ENCODE measurements at regions not wholly inside any gene's neighbourhood (a gene's known extent, or its start where the extent isn't known, plus 50 kb on each side); places are given as distances from the start of the nearest gene placed in this dataset.
A peak's percentile ranks its signal among the peaks of the same experiment; 100 is the strongest.
"Not testable (repeated sequence)": the region's sequence is repeated elsewhere in the genome, so short reads cannot be mapped to it uniquely, and the experiment has no call there.

DNA sequence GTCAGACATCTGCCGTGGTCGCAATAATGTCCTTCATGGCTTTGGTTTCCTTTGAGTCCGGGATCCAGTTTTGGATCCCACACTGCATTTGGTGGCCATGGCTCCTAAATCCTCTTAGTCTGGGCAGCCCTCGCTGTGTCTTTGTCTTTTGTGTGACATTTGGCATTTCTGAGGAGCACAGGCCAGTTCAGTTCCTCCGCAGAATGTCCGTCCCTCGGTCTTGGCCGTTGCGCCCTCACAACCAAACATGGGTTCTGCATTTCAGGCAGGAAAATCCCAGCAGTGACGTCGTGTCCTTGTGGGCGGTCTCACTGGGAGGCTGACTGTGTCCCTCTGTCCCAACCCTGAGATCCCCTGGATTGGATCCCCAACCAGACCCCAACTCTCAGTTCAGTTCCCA, 172.9 kb upstream of the PPP1R26 start:
- Mint-ChIP-seq H3K27ac (no peak overlapping the region), H3K4me1 (ENCODE audit: unreplicated experiment) (no peaks in the 10 kb centered on the region), H3K4me3 (no peak overlapping the region), H3K36me3 (no peaks in the 10 kb centered on the region), H3K27me3 (peaks cover 62% of the 10 kb centered on the region), H3K9me3 (no peaks in the 10 kb centered on the region)
- TF ChIP-seq, protein P1, sequence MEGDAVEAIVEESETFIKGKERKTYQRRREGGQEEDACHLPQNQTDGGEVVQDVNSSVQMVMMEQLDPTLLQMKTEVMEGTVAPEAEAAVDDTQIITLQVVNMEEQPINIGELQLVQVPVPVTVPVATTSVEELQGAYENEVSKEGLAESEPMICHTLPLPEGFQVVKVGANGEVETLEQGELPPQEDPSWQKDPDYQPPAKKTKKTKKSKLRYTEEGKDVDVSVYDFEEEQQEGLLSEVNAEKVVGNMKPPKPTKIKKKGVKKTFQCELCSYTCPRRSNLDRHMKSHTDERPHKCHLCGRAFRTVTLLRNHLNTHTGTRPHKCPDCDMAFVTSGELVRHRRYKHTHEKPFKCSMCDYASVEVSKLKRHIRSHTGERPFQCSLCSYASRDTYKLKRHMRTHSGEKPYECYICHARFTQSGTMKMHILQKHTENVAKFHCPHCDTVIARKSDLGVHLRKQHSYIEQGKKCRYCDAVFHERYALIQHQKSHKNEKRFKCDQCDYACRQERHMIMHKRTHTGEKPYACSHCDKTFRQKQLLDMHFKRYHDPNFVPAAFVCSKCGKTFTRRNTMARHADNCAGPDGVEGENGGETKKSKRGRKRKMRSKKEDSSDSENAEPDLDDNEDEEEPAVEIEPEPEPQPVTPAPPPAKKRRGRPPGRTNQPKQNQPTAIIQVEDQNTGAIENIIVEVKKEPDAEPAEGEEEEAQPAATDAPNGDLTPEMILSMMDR (conservative IDR thresholded peaks at IDR 0.05), result no peak
- DNase-seq (ENCODE audit: extremely low spot score, unreplicated experiment), result peak; percentile 34

DNA sequence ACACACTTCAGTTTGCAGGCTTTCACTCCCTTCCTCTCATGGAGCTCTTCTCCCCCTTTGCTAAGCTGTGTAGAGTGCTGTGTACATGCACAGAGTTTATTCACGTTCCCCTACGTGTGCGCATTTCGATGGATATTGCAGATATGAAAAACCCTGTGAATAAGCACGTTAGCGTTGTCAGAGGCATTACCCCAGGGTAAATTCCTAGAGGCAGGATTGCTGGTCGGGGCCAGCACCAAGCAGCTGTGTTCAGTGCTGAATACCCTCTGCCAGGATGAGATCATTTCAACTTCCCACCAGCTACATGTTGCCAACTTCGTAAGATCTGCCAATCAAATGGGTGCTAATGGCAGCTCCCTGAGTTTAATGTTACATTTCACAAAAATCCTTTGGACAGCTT, 172.3 kb upstream of the PPP1R26 start:
- Mint-ChIP-seq H3K27ac (no peak overlapping the region), H3K4me3 (no peak overlapping the region), H3K27me3 (peaks cover 59% of the 10 kb centered on the region), H3K36me3 (no peaks in the 10 kb centered on the region), H3K4me1 (ENCODE audit: unreplicated experiment) (no peaks in the 10 kb centered on the region), H3K9me3 (no peaks in the 10 kb centered on the region)
- peak; percentile 20 for DNase-seq (ENCODE audit: extremely low spot score, unreplicated experiment)
- TF ChIP-seq, protein P1 (conservative IDR thresholded peaks at IDR 0.05), result no peak

DNA sequence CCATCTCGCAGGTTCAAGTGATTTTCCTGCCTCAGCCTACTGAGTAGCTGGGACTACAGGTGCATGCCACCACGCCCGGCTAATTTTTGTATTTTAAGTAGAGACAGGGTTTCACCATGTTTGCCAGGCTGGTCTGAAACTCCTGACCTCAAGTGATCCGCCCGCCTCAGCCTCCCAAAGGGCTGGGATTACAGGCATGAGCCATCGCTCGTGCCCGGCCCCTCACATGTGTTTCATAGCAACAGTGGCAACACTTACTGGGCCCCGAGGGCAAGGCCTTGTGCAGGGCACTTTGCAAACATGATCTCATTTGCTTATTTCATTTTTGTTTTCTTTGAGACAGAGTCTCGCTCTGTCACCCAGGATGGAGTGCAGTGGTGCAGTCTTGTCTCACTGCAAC, 171.7 kb upstream of the PPP1R26 start:
- H3K36me3 Mint-ChIP-seq; H3K9me3 Mint-ChIP-seq; H3K4me1 Mint-ChIP-seq (ENCODE audit: unreplicated experiment); H3K4me3 Mint-ChIP-seq; H3K27ac Mint-ChIP-seq: not testable (repeated sequence)
- peaks cover 57% of the 10 kb centered on the region for H3K27me3 Mint-ChIP-seq
- DNase-seq (ENCODE audit: extremely low spot score, unreplicated experiment), result peak; percentile 45

DNA sequence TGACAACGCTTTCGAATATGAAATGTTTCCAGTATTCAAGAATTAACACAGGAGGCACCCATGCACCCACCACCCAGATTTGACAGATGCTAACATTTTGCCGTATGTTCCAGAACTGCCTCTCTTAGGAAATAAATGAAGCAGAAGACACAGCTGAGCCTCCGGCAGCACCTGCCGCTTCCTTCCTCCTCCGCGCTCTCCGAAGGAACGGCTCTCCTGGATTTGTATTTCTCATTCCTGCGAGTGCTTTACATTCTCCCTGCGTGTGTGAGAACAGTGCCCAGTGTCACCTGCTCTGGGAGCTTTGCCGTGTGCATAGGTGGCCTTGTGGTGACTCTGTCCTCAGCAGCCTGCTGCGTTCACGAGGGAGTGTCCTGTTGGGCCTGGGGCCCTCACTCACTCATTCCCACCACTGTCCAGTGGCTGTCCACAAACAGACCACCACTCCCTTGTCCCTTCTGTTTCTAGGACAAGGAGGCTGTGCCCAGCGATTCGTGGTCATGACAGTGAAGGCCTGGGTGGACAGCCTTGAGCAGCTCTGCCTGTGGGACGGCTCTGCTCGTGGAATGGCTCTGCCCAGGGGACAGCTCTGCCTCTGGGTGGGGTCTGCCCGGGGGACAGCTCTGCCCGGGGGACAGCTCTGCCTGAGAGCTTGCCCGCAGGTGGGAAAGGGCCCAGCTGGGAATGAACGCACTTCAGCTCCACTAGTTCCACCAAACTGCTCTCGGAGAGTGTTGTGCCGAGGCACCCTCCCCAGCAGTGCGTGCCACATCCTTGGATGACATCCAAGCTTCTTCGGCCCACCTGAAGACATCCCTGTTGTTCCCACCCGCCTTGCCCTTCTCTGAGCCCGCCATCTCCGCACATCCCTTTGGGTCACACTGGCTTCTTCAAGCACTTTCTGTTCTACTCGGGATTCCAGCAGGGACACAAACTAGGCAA, 170.5 kb upstream of the PPP1R26 start:
- no peak overlapping the region for H3K27ac Mint-ChIP-seq
- peaks cover 50% of the 10 kb centered on the region for H3K27me3 Mint-ChIP-seq
- no peaks in the 10 kb centered on the region for H3K4me1 Mint-ChIP-seq (ENCODE audit: unreplicated experiment)
- peaks cover 9% of the 10 kb centered on the region for H3K9me3 Mint-ChIP-seq
- no peaks in the 10 kb centered on the region for H3K36me3 Mint-ChIP-seq
- H3K4me3 Mint-ChIP-seq, result no peak overlapping the region
- peak; percentile 57 for DNase-seq (ENCODE audit: extremely low spot score, unreplicated experiment)
- TF ChIP-seq, protein P1 (conservative IDR thresholded peaks at IDR 0.05), result no peak

DNA sequence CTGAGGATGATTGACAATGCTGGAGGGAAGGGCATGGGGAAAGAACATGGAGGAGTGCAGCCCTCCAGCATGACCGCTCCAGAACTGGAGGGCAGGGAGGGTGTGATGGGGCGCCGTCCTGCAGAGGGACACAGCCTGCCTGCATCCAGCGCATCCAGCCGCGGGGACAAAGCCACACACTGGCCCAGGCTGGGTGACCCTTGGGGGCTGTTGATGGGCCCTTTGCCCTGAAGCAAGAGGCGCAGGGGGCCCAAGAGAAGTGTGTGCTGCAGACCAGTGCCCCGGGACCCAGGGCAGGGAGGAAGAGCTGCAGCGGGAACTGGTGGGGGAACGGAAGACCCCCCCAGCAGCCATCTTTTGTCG, 169.8 kb upstream of the PPP1R26 start:
- TF ChIP-seq, protein P1 (conservative IDR thresholded peaks at IDR 0.05), result no peak
- Mint-ChIP-seq H3K27me3 (peaks cover 44% of the 10 kb centered on the region), H3K27ac (no peak overlapping the region), H3K36me3 (no peaks in the 10 kb centered on the region), H3K9me3 (peaks cover 9% of the 10 kb centered on the region), H3K4me1 (ENCODE audit: unreplicated experiment) (no peaks in the 10 kb centered on the region), H3K4me3 (no peak overlapping the region)
- peak; percentile 62 for DNase-seq (ENCODE audit: extremely low spot score, unreplicated experiment)

DNA sequence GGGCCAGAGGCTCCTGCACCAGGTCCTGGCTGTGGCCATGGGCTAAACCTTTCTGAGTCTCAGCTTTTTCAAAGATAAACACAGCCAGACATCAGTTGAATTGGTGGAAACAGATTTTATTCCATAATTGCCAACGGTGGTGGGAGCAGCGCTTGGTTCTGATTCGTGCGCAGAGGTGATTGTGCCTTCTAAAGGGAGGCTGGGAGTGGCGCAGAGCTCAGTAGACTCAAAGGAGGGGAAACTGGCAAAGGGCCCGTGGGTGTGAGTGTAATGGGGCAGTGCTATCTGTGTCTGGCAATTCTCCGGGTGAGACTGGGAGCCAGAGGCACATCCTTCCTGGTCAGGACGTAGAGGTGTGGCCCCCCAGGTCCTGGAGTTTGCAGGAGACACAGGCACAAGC, 169.4 kb upstream of the PPP1R26 start:
- no peak overlapping the region for H3K4me3 Mint-ChIP-seq
- H3K9me3 Mint-ChIP-seq, result peaks cover 9% of the 10 kb centered on the region
- H3K27ac Mint-ChIP-seq, result no peak overlapping the region
- peaks cover 43% of the 10 kb centered on the region for H3K27me3 Mint-ChIP-seq
- no peaks in the 10 kb centered on the region for H3K4me1 Mint-ChIP-seq (ENCODE audit: unreplicated experiment)
- H3K36me3 Mint-ChIP-seq, result no peaks in the 10 kb centered on the region
- peak; percentile 52 for DNase-seq (ENCODE audit: extremely low spot score, unreplicated experiment)
- TF ChIP-seq, protein P1 (conservative IDR thresholded peaks at IDR 0.05), result no peak

Data from type B pancreatic cell (in vitro differentiated cells).